Stomach (tissue), 8 donors: ENCODE measurements at regions not wholly inside any gene's neighbourhood (a gene's known extent, or its start where the extent isn't known, plus 50 kb on each side); places are given as distances from the start of the nearest gene placed in this dataset.

Experiments used
- DNase-seq, 2 donors: peaks; one replicate each; pipeline versions ENCODE4 v3.0.0 to v3.0.0-alpha.2; 2013 to 2019
- H3K27ac ChIP-seq, 5 donors: fragments of 200-600 bp in 4 of 5; sonication (generic) in 4 of 5; one replicate each; pipeline ENCODE4 v1.5.1; 2013 to 2019; ENCODE audit warnings: mild to moderate bottlenecking in 1 of 5, moderate library complexity in 1 of 5
- H3K27me3 ChIP-seq, 3 donors: fragments of 200-600 bp; sonication (generic); one replicate each; pipeline ENCODE4 v1.5.1; 2017 to 2019; ENCODE audit warnings: mixed run types in 1 of 3
- H3K36me3 ChIP-seq, 4 donors: fragments of 200-600 bp; sonication (generic); 1 replicate in 3 of 4; 2 replicates in 1 of 4; pipeline ENCODE4 v1.5.1; 2016 to 2019
- H3K4me1 ChIP-seq, 4 donors: fragments of 200-600 bp; sonication (generic); one replicate each; pipeline ENCODE4 v1.5.1; 2016 to 2019
- H3K4me3 ChIP-seq, 4 donors: fragments of 200-600 bp; sonication (generic) in 3 of 4; one replicate each; pipeline ENCODE4 v1.5.1; 2016 to 2019; ENCODE audit warnings: mild to moderate bottlenecking in 1 of 4
- H3K9me3 ChIP-seq, 4 donors: fragments of 200-600 bp; sonication (generic); one replicate each; pipeline ENCODE4 v1.5.1; 2016 to 2019
- EP300 ChIP-seq: sonication (generic); formaldehyde crosslinking; IDR thresholded peaks from one replicate; pipeline ENCODE4 v1.6.1; 2017; ENCODE audit warnings: antibody characterized with exemption
- POLR2A ChIP-seq, 4 donors: fragments of 450-650 bp; IDR thresholded peaks; one replicate each; pipeline ENCODE4 v1.6.1; 2016; ENCODE audit warnings: antibody characterized with exemption in 4 of 4, control low read depth in 2 of 4, mild to moderate bottlenecking in 1 of 4, moderate library complexity in 1 of 4
- POLR2AphosphoS5 ChIP-seq, 3 donors: sonication (generic); formaldehyde crosslinking; IDR thresholded peaks; one replicate each; pipeline ENCODE4 v1.6.1; 2016; ENCODE audit warnings: antibody characterized with exemption in 3 of 3
- WGBS, 5 donors: extraction: QIAGEN DNeasy Blood & Tissue Kit in 3 of 5; methylation state at CpG; one replicate each; pipeline versions ENCODE4 v1.1.5 to v1.1.7; 2013 to 2018; 5-methylcytosine and 5-hydroxymethylcytosine counted together
- intact Hi-C: fragments of 100-400 bp; cut with DNase I; formaldehyde crosslinking; loops from one replicate; pipeline ENCODE4 v1.15.1; 2023; ENCODE audit warnings: low total_unique reads
- TF ChIP-seq, protein P1 (sequence below), 7 experiments: fragments of 450-650 bp in 4 of 7; fragments of 200-600 bp in 3 of 7; sonication (generic) in 3 of 7; IDR thresholded peaks; one replicate each; pipeline ENCODE4 v1.5.1; 2016 to 2019; ENCODE audit warnings: antibody characterized with exemption in 7 of 7, control low read depth in 2 of 7, mild to moderate bottlenecking in 1 of 7
- donor health status: healthy with polysubstance abuse.
- donor health status: Bipolar disorder and iron deficiency.
- donor health status: healthy.

DNA sequence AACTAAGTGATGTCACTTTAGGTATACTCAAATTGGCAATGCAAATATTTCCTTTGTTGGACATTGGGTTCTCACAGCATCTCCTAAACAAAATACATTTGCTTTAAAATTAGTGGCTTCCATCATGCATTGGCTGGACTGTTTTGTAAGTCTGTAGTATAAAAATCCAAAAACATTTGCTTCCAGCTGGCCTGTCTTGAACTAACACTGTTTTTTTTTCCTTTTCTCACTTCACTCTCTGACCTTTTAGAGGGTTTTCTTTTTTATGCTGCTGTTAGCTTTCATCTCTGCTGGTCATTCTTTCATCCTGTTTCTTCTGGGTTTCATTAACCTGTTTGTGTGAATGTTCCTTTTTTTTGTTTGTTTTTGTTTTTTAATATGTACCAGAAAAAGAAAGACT is 121.7 kb upstream of the MLIP start:
- Histone ChIP-seq H3K4me1 (peaks cover 0 to 16% (median 4%) of the 10 kb centered on the region in 4 donors), H3K4me3 (no peak overlapping the region), H3K9me3 (no peaks in the 10 kb centered on the region), H3K27me3 (no peaks in the 10 kb centered on the region), H3K27ac (no peak overlapping the region), H3K36me3 (no peaks in the 10 kb centered on the region)
- intact Hi-C loops, result no loop called here
- TF ChIP-seq POLR2A (IDR thresholded peaks at IDR 0.05), result no peak
- TF ChIP-seq, protein P1, sequence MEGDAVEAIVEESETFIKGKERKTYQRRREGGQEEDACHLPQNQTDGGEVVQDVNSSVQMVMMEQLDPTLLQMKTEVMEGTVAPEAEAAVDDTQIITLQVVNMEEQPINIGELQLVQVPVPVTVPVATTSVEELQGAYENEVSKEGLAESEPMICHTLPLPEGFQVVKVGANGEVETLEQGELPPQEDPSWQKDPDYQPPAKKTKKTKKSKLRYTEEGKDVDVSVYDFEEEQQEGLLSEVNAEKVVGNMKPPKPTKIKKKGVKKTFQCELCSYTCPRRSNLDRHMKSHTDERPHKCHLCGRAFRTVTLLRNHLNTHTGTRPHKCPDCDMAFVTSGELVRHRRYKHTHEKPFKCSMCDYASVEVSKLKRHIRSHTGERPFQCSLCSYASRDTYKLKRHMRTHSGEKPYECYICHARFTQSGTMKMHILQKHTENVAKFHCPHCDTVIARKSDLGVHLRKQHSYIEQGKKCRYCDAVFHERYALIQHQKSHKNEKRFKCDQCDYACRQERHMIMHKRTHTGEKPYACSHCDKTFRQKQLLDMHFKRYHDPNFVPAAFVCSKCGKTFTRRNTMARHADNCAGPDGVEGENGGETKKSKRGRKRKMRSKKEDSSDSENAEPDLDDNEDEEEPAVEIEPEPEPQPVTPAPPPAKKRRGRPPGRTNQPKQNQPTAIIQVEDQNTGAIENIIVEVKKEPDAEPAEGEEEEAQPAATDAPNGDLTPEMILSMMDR (IDR thresholded peaks at IDR 0.05), result no peak
- no peak for TF ChIP-seq POLR2AphosphoS5 (IDR thresholded peaks at IDR 0.05)
- TF ChIP-seq EP300, result no peak
- no peak for DNase-seq

DNA sequence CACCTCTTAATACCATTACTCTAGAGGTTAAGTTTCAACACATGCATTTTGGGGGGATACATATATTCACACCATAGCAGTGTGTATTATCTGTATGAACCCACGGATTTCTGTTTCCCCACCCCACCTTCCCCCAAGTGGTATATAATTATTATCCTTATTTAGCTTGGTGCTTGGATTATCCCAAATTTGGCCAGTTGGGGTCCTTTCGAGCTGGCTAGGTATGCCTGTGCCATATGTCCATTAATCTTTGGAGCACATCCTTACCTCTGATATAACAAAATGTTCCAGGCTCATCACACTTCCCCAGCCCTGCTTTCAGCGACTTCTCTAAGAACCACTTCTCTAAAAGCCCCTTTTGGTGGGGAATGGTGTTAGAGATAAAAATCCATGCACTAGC is 118.7 kb upstream of the MLIP start:
- no peaks in the 10 kb centered on the region for H3K9me3 ChIP-seq
- H3K4me1 ChIP-seq, result peaks cover 0 to 1% (median 0%) of the 10 kb centered on the region in 4 donors
- H3K27ac ChIP-seq, result no peak overlapping the region
- no peaks in the 10 kb centered on the region for H3K36me3 ChIP-seq
- TF ChIP-seq EP300 (no peak), POLR2AphosphoS5 (IDR thresholded peaks at IDR 0.05) (no peak), POLR2A (IDR thresholded peaks at IDR 0.05) (no peak)
- TF ChIP-seq, protein P1 (IDR thresholded peaks at IDR 0.05), result no peak
- no peak for DNase-seq
- no peak overlapping the region for H3K4me3 ChIP-seq
- H3K27me3 ChIP-seq, result no peaks in the 10 kb centered on the region
- intact Hi-C loops, result no loop called here
- 81 to 90% (median 89%) methylated on average over 3 of the region's 3 CpGs for WGBS, 5 donors

DNA sequence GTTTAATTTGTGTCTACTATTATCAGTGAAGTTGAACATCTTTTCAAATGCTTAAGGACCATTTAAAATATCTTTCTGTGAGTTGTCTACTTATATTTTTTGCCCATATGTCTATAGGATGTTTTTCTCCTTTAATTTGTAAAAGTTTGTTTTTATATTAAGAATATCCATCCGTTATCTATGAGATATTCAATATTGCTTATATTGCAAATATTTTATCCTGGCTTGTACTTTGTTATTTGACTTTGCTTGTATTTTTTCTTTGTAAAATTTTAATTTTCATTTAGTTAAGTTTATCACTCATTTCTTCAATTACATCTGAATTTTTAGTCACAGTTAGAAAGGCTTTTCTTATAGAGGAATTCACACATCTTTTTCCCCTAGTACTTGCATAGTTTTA is 117.0 kb upstream of the MLIP start:
- Histone ChIP-seq H3K27ac (no peak overlapping the region), H3K36me3 (no peaks in the 10 kb centered on the region), H3K4me3 (no peak overlapping the region), H3K4me1 (no peaks in the 10 kb centered on the region), H3K27me3 (no peaks in the 10 kb centered on the region), H3K9me3 (no peaks in the 10 kb centered on the region)
- no peak for TF ChIP-seq POLR2AphosphoS5 (IDR thresholded peaks at IDR 0.05)
- TF ChIP-seq, protein P1 (IDR thresholded peaks at IDR 0.05), result no peak
- no peak for TF ChIP-seq EP300
- TF ChIP-seq POLR2A (IDR thresholded peaks at IDR 0.05), result no peak
- no peak for DNase-seq
- 85 to 96% (median 90%) methylated on average over 1 of the region's 1 CpG for WGBS, 5 donors
- intact Hi-C loops, result no loop called here

DNA sequence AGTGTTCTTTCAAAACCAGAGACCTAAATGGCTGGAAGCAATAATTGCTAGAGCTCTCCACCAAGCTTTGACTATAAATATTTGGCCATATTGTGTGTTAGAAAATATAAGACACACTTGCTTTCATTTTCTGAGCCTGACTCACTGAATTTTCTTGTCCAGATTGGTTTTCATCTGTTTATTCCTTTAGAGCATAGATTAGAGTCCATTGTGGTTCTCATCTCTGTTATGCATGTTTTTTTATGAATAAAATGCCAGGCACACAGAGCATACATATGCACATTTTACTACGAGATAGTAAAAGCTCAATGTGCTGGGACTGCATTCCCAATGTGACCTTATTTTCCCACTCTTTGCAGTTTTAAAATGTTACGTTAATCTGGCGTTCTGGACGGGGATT is 115.3 kb upstream of the MLIP start:
- Histone ChIP-seq H3K4me3 (no peak overlapping the region), H3K27ac (no peak overlapping the region), H3K9me3 (no peaks in the 10 kb centered on the region), H3K36me3 (no peaks in the 10 kb centered on the region), H3K4me1 (no peaks in the 10 kb centered on the region), H3K27me3 (no peaks in the 10 kb centered on the region)
- intact Hi-C loops, result no loop called here
- DNase-seq, result no peak
- TF ChIP-seq, protein P1 (IDR thresholded peaks at IDR 0.05), result no peak
- TF ChIP-seq EP300 (no peak), POLR2AphosphoS5 (IDR thresholded peaks at IDR 0.05) (no peak), POLR2A (IDR thresholded peaks at IDR 0.05) (no peak)
- 81 to 90% (median 87%) methylated on average over 4 of the region's 4 CpGs for WGBS, 5 donors

DNA sequence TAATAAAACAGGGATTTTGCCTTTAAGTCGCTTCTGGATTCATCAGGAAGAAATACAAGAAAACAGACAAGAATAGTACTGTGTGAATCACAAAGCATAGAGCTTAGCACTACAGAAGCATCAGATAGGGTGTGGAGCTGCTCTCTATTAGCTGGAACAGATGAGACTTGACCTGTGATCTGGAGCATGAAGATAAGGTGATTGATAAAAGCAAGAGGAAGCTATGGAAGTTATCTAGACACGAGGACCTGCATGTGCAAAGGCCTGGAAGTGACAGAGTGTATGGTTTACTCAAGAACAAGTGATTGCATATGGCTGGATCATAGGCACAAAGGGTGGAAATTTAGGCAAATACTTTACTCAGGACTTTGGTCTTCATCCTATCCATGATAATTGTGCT is 112.9 kb upstream of the MLIP start:
- no peaks in the 10 kb centered on the region for H3K9me3 ChIP-seq
- intact Hi-C loops, result no loop called here
- H3K4me1 ChIP-seq, result no peaks in the 10 kb centered on the region
- no peak overlapping the region for H3K27ac ChIP-seq
- H3K36me3 ChIP-seq, result no peaks in the 10 kb centered on the region
- H3K4me3 ChIP-seq, result no peak overlapping the region
- H3K27me3 ChIP-seq, result no peaks in the 10 kb centered on the region
- WGBS, 5 donors, result 49 to 70% (median 68%) methylated on average over 2 of the region's 2 CpGs
- no peak for TF ChIP-seq EP300
- no peak for TF ChIP-seq POLR2AphosphoS5 (IDR thresholded peaks at IDR 0.05)
- TF ChIP-seq, protein P1 (IDR thresholded peaks at IDR 0.05), result no peak
- TF ChIP-seq POLR2A (IDR thresholded peaks at IDR 0.05), result no peak
- DNase-seq, result no peak
